ENCODE measurements at regions not wholly inside any gene's neighbourhood (a gene's known extent, or its start where the extent isn't known, plus 50 kb on each side); places are given as distances from the start of the nearest gene placed in this dataset.

DNA sequence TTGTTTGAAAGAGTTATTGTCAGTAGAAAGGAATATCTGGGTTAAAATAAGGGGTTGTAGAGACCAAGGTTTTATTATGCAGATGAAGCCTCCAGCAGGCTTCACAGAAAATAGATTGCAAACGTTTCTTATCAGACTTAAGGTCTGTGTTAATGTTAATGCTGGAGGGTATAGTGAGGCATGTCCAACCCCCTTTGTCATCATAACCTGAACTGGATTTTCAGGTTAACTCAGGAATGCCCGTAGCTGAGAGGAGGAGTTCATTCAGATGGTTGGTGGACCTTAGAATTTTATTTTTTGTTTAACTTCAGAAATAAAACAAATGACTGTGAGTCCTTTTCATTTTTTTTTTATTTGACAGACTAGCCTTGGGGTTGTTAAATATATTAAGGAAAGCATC lies 354.1 kb downstream of the GPM6A start:
- TF ChIP-seq ZNF8 (CRISPR knock-in tag; IDR thresholded peaks at IDR 0.05) = no peak
- TF ChIP-seq TOX (CRISPR knock-in tag; IDR thresholded peaks at IDR 0.05; ENCODE audit: borderline replicate concordance) = no peak
- TF ChIP-seq, protein P1, sequence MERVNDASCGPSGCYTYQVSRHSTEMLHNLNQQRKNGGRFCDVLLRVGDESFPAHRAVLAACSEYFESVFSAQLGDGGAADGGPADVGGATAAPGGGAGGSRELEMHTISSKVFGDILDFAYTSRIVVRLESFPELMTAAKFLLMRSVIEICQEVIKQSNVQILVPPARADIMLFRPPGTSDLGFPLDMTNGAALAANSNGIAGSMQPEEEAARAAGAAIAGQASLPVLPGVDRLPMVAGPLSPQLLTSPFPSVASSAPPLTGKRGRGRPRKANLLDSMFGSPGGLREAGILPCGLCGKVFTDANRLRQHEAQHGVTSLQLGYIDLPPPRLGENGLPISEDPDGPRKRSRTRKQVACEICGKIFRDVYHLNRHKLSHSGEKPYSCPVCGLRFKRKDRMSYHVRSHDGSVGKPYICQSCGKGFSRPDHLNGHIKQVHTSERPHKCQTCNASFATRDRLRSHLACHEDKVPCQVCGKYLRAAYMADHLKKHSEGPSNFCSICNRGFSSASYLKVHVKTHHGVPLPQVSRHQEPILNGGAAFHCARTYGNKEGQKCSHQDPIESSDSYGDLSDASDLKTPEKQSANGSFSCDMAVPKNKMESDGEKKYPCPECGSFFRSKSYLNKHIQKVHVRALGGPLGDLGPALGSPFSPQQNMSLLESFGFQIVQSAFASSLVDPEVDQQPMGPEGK (CRISPR knock-in tag; IDR thresholded peaks at IDR 0.05; ENCODE audit: borderline replicate concordance) = no peak
- no peak for TF ChIP-seq ESRRG (CRISPR knock-in tag; IDR thresholded peaks at IDR 0.05)
- no peak for TF ChIP-seq SNAI2 (CRISPR knock-in tag; IDR thresholded peaks at IDR 0.05)
- TF ChIP-seq ZFP3 (CRISPR knock-in tag; IDR thresholded peaks at IDR 0.05) = no peak
- TF ChIP-seq RARB (CRISPR knock-in tag; IDR thresholded peaks at IDR 0.05) = no peak
- no peak for TF ChIP-seq ZFP30 (CRISPR knock-in tag; IDR thresholded peaks at IDR 0.05)
- TF ChIP-seq ZNF565 (CRISPR knock-in tag; conservative IDR thresholded peaks at IDR 0.05; ENCODE audit: low read depth) = no peak
- TF ChIP-seq OSR1 (CRISPR knock-in tag; IDR thresholded peaks at IDR 0.05) = no peak
- TF ChIP-seq ARNTL (CRISPR knock-in tag; IDR thresholded peaks at IDR 0.05; ENCODE audit: borderline replicate concordance, low read depth) = no peak
- no peak for TF ChIP-seq GLIS3 (CRISPR knock-in tag; IDR thresholded peaks at IDR 0.05)
- TF ChIP-seq, protein P2, sequence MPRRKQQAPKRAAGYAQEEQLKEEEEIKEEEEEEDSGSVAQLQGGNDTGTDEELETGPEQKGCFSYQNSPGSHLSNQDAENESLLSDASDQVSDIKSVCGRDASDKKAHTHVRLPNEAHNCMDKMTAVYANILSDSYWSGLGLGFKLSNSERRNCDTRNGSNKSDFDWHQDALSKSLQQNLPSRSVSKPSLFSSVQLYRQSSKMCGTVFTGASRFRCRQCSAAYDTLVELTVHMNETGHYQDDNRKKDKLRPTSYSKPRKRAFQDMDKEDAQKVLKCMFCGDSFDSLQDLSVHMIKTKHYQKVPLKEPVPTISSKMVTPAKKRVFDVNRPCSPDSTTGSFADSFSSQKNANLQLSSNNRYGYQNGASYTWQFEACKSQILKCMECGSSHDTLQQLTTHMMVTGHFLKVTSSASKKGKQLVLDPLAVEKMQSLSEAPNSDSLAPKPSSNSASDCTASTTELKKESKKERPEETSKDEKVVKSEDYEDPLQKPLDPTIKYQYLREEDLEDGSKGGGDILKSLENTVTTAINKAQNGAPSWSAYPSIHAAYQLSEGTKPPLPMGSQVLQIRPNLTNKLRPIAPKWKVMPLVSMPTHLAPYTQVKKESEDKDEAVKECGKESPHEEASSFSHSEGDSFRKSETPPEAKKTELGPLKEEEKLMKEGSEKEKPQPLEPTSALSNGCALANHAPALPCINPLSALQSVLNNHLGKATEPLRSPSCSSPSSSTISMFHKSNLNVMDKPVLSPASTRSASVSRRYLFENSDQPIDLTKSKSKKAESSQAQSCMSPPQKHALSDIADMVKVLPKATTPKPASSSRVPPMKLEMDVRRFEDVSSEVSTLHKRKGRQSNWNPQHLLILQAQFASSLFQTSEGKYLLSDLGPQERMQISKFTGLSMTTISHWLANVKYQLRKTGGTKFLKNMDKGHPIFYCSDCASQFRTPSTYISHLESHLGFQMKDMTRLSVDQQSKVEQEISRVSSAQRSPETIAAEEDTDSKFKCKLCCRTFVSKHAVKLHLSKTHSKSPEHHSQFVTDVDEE (CRISPR knock-in tag; IDR thresholded peaks at IDR 0.05) = no peak
